ENCODE measurements at regions not wholly inside any gene's neighbourhood (a gene's known extent, or its start where the extent isn't known, plus 50 kb on each side); places are given as distances from the start of the nearest gene placed in this dataset.
"Not testable (repeated sequence)": the region's sequence is repeated elsewhere in the genome, so short reads cannot be mapped to it uniquely, and the experiment has no call there.

- no peak overlapping the region for H3K4me3 ChIP-seq (ENCODE audit: low read length)
- 98% methylated on average over 1 of the region's 1 CpG for WGBS
Observed at GRCh38 chr5:113761594-113761993, 248.1 kb downstream of the YTHDC2 start.

GRCh38 chr5:113764382-113764781 lies 250.9 kb downstream of the YTHDC2 start:
- Histone ChIP-seq H3K4me1 (ENCODE audit: insufficient read depth, low read length) (peaks cover 8% of the 10 kb centered on the region; the same call in 1 of the 2 replicates), H3K4me3 (ENCODE audit: low read length) (no peak overlapping the region), H3K9me3 (ENCODE audit: insufficient read depth, low read depth, low read length) (peaks cover 19% of the 10 kb centered on the region), H3K36me3 (ENCODE audit: insufficient read depth, low read length) (no peaks in the 10 kb centered on the region), H3K27ac (ENCODE audit: low read depth, low read length) (no peak overlapping the region), H3K27me3 (ENCODE audit: insufficient read depth, low read length) (no peaks in the 10 kb centered on the region), H3K9ac (ENCODE audit: low read depth, low read length) (no peak overlapping the region)

More at GRCh38 chr5:113761594-113761993, 248.1 kb downstream of the YTHDC2 start:
- H3K4me1 ChIP-seq (ENCODE audit: insufficient read depth, low read length): peaks cover 8% of the 10 kb centered on the region; the same call in 1 of the 2 replicates
- H3K9me3 ChIP-seq (ENCODE audit: insufficient read depth, low read depth, low read length): peaks cover 6% of the 10 kb centered on the region
- no peaks in the 10 kb centered on the region for H3K27me3 ChIP-seq (ENCODE audit: insufficient read depth, low read length)
- H3K27ac ChIP-seq (ENCODE audit: low read depth, low read length): no peak overlapping the region
- H3K9ac ChIP-seq (ENCODE audit: low read depth, low read length): no peak overlapping the region
- H3K36me3 ChIP-seq (ENCODE audit: insufficient read depth, low read length): no peaks in the 10 kb centered on the region

GRCh38 chr5:113766827-113767226 lies 253.3 kb downstream of the YTHDC2 start:
- peaks cover 19% of the 10 kb centered on the region for H3K9me3 ChIP-seq (ENCODE audit: insufficient read depth, low read depth, low read length)
- WGBS: 74% methylated on average over 2 of the region's 2 CpGs
- H3K27ac ChIP-seq (ENCODE audit: low read depth, low read length); H3K4me3 ChIP-seq (ENCODE audit: low read length); H3K9ac ChIP-seq (ENCODE audit: low read depth, low read length); H3K36me3 ChIP-seq (ENCODE audit: insufficient read depth, low read length); H3K4me1 ChIP-seq (ENCODE audit: insufficient read depth, low read length); H3K27me3 ChIP-seq (ENCODE audit: insufficient read depth, low read length): not testable (repeated sequence)

GRCh38 chr5:113770648-113771047 lies 257.2 kb downstream of the YTHDC2 start:
- no peaks in the 10 kb centered on the region for H3K36me3 ChIP-seq (ENCODE audit: insufficient read depth, low read length)
- H3K4me3 ChIP-seq (ENCODE audit: low read length): no peak overlapping the region
- H3K9ac ChIP-seq (ENCODE audit: low read depth, low read length): no peak overlapping the region
- H3K4me1 ChIP-seq (ENCODE audit: insufficient read depth, low read length): peaks cover 3% of the 10 kb centered on the region; the same call in 1 of the 2 replicates
- peaks cover 19% of the 10 kb centered on the region for H3K9me3 ChIP-seq (ENCODE audit: insufficient read depth, low read depth, low read length)
- H3K27me3 ChIP-seq (ENCODE audit: insufficient read depth, low read length): no peaks in the 10 kb centered on the region
- no peak overlapping the region for H3K27ac ChIP-seq (ENCODE audit: low read depth, low read length)
- 79% methylated on average over 3 of the region's 3 CpGs for WGBS

GRCh38 chr5:113771483-113771882 lies 258.0 kb downstream of the YTHDC2 start:
- H3K27ac ChIP-seq (ENCODE audit: low read depth, low read length): no peak overlapping the region
- no peaks in the 10 kb centered on the region for H3K36me3 ChIP-seq (ENCODE audit: insufficient read depth, low read length)
- WGBS: 90% methylated on average over 2 of the region's 2 CpGs
- no peaks in the 10 kb centered on the region for H3K27me3 ChIP-seq (ENCODE audit: insufficient read depth, low read length)
- no peak overlapping the region for H3K4me3 ChIP-seq (ENCODE audit: low read length)
- H3K4me1 ChIP-seq (ENCODE audit: insufficient read depth, low read length): peaks cover 10% of the 10 kb centered on the region
- H3K9ac ChIP-seq (ENCODE audit: low read depth, low read length): no peak overlapping the region
- peaks cover 14% of the 10 kb centered on the region for H3K9me3 ChIP-seq (ENCODE audit: insufficient read depth, low read depth, low read length)

GRCh38 chr5:113776168-113776567 lies 262.7 kb downstream of the YTHDC2 start:
- peaks cover 15% of the 10 kb centered on the region for H3K4me1 ChIP-seq (ENCODE audit: insufficient read depth, low read length)
- no peaks in the 10 kb centered on the region for H3K9me3 ChIP-seq (ENCODE audit: insufficient read depth, low read depth, low read length)
- H3K36me3 ChIP-seq (ENCODE audit: insufficient read depth, low read length): no peaks in the 10 kb centered on the region
- peak overlapping the region; percentile 66 for H3K27ac ChIP-seq (ENCODE audit: low read depth, low read length)
- no peak overlapping the region for H3K4me3 ChIP-seq (ENCODE audit: low read length)
- no peak overlapping the region for H3K9ac ChIP-seq (ENCODE audit: low read depth, low read length)
- no peaks in the 10 kb centered on the region for H3K27me3 ChIP-seq (ENCODE audit: insufficient read depth, low read length)
- WGBS: 23% methylated on average over 5 of the region's 5 CpGs

DNA sequence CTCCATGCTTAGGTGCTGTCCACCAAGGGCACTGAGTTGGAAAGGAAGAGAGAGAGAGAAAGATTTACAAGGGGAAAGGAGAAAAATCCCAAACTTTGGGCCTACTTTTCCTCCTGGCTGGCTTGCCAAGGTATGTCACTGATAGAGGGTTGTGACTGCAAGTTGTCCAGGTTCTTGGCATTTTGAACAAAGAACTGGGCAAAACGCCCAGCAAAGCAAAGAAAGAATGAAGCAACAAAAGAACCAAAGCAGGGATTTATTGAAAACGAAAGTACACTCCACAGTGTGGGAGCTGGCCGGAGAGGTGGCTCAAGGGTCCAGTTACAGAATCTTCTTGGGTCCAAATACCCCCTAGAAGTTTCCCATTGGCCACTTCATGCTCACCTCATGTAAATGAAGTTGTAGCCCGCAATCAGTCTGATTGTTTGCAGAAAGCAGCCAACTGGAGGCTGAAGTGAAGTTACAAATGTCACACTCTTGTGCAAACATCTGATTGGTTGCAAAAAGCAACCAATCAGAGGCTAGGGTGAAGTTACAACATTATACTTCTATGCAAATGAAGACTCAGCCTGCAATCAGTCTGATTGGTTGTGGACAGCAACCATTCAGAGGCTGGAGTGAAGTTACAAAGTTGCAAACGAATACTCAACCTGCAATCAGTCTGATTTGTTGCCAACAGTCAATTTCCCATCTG lies 263.5 kb downstream of the YTHDC2 start:
- Histone ChIP-seq H3K9ac (ENCODE audit: low read depth, low read length) (no peak overlapping the region), H3K4me1 (ENCODE audit: insufficient read depth, low read length) (peaks cover 15% of the 10 kb centered on the region), H3K27me3 (ENCODE audit: insufficient read depth, low read length) (no peaks in the 10 kb centered on the region), H3K4me3 (ENCODE audit: low read length) (no peak overlapping the region), H3K27ac (ENCODE audit: low read depth, low read length) (peak overlapping the region; percentile 66), H3K36me3 (ENCODE audit: insufficient read depth, low read length) (no peaks in the 10 kb centered on the region), H3K9me3 (ENCODE audit: insufficient read depth, low read depth, low read length) (no peaks in the 10 kb centered on the region)
- WGBS: 93% methylated on average over 5 of the region's 5 CpGs

DNA sequence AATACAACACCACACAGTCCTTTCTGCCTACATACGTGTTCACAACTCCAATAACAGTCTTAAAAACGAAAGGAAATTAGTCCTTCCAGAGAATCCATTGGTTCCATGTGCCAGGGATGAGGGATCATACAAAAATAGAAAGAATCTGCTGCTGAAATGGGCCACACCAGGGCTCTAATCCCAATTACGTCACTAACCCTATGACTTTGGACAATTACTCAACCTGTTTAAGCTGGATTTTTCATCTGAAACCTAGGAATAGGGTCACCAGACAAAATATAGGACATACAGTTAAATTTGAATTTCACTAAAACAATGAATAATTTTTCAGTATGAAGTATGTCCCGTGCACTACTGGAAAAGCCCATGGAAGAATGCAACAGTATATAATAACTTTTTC lies 264.7 kb downstream of the YTHDC2 start:
- no peaks in the 10 kb centered on the region for H3K36me3 ChIP-seq (ENCODE audit: insufficient read depth, low read length)
- peaks cover 15% of the 10 kb centered on the region for H3K4me1 ChIP-seq (ENCODE audit: insufficient read depth, low read length)
- 94% methylated on average over 3 of the region's 4 CpGs for WGBS
- H3K9me3 ChIP-seq (ENCODE audit: insufficient read depth, low read depth, low read length): no peaks in the 10 kb centered on the region
- no peaks in the 10 kb centered on the region for H3K27me3 ChIP-seq (ENCODE audit: insufficient read depth, low read length)
- no peak overlapping the region for H3K4me3 ChIP-seq (ENCODE audit: low read length)
- no peak overlapping the region for H3K9ac ChIP-seq (ENCODE audit: low read depth, low read length)
- no peak overlapping the region for H3K27ac ChIP-seq (ENCODE audit: low read depth, low read length)

GRCh38 chr5:113788141-113788655 lies 274.7 kb downstream of the YTHDC2 start:
- Histone ChIP-seq H3K9me3 (ENCODE audit: insufficient read depth, low read depth, low read length) (no peaks in the 10 kb centered on the region), H3K4me1 (ENCODE audit: insufficient read depth, low read length) (no peaks in the 10 kb centered on the region), H3K27me3 (ENCODE audit: insufficient read depth, low read length) (no peaks in the 10 kb centered on the region), H3K9ac (ENCODE audit: low read depth, low read length) (no peak overlapping the region), H3K36me3 (ENCODE audit: insufficient read depth, low read length) (no peaks in the 10 kb centered on the region), H3K27ac (ENCODE audit: low read depth, low read length) (no peak overlapping the region), H3K4me3 (ENCODE audit: low read length) (no peak overlapping the region)
- 84% methylated on average over 5 of the region's 5 CpGs for WGBS

DNA sequence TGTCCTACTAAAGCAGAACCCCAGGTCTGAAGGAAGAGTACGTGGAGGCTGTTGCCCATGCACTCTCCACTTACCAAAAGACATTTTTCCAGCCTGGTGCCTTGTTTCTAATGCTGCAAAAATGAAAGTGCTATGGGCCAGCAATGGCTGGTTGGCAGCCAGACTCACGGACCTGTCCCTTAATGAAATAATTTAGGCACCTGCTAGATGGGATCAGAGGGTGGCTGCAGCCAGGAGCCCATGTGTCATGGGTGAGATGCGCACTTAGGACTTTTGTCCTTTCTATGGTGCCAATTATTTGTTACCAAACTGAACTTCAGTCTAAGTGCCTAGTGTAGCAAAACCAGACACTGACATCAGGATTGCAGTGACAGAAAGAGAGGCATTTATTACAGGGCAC lies 276.3 kb downstream of the YTHDC2 start:
- H3K4me1 ChIP-seq (ENCODE audit: insufficient read depth, low read length): no peaks in the 10 kb centered on the region
- no peaks in the 10 kb centered on the region for H3K36me3 ChIP-seq (ENCODE audit: insufficient read depth, low read length)
- no peaks in the 10 kb centered on the region for H3K27me3 ChIP-seq (ENCODE audit: insufficient read depth, low read length)
- WGBS: 93% methylated on average over 3 of the region's 3 CpGs
- H3K27ac ChIP-seq (ENCODE audit: low read depth, low read length): no peak overlapping the region
- no peak overlapping the region for H3K4me3 ChIP-seq (ENCODE audit: low read length)
- H3K9ac ChIP-seq (ENCODE audit: low read depth, low read length): no peak overlapping the region
- H3K9me3 ChIP-seq (ENCODE audit: insufficient read depth, low read depth, low read length): no peaks in the 10 kb centered on the region

- H3K36me3 ChIP-seq (ENCODE audit: insufficient read depth, low read length): no peaks in the 10 kb centered on the region
- 93% methylated on average over 4 of the region's 4 CpGs for WGBS
- H3K9ac ChIP-seq (ENCODE audit: low read depth, low read length): no peak overlapping the region
- H3K27ac ChIP-seq (ENCODE audit: low read depth, low read length): no peak overlapping the region
- no peak overlapping the region for H3K4me3 ChIP-seq (ENCODE audit: low read length)
- no peaks in the 10 kb centered on the region for H3K9me3 ChIP-seq (ENCODE audit: insufficient read depth, low read depth, low read length)
- no peaks in the 10 kb centered on the region for H3K27me3 ChIP-seq (ENCODE audit: insufficient read depth, low read length)
- H3K4me1 ChIP-seq (ENCODE audit: insufficient read depth, low read length): no peaks in the 10 kb centered on the region
Observed at GRCh38 chr5:113792806-113793205, 279.3 kb downstream of the YTHDC2 start.

GRCh38 chr5:113794981-113795380 lies 281.5 kb downstream of the YTHDC2 start:
- Histone ChIP-seq H3K9me3 (ENCODE audit: insufficient read depth, low read depth, low read length) (no peaks in the 10 kb centered on the region), H3K27ac (ENCODE audit: low read depth, low read length) (no peak overlapping the region), H3K4me3 (ENCODE audit: low read length) (no peak overlapping the region), H3K9ac (ENCODE audit: low read depth, low read length) (no peak overlapping the region), H3K4me1 (ENCODE audit: insufficient read depth, low read length) (no peaks in the 10 kb centered on the region), H3K36me3 (ENCODE audit: insufficient read depth, low read length) (no peaks in the 10 kb centered on the region), H3K27me3 (ENCODE audit: insufficient read depth, low read length) (no peaks in the 10 kb centered on the region)
- 100% methylated on average over 1 of the region's 1 CpG for WGBS
